HUDEP-2 (cell line): ENCODE measurements at regions not wholly inside any gene's neighbourhood (a gene's known extent, or its start where the extent isn't known, plus 50 kb on each side); places are given as distances from the start of the nearest gene placed in this dataset.
"Not testable (repeated sequence)": the region's sequence is repeated elsewhere in the genome, so short reads cannot be mapped to it uniquely, and the experiment has no call there.

Experiments used
- DNase-seq, 76 experiments: peaks; one replicate each; lab custom pipeline; 2025; ENCODE audit not compliant: unreplicated experiment in 76 of 76; lab: John Stamatoyannopoulos, UW

DNA sequence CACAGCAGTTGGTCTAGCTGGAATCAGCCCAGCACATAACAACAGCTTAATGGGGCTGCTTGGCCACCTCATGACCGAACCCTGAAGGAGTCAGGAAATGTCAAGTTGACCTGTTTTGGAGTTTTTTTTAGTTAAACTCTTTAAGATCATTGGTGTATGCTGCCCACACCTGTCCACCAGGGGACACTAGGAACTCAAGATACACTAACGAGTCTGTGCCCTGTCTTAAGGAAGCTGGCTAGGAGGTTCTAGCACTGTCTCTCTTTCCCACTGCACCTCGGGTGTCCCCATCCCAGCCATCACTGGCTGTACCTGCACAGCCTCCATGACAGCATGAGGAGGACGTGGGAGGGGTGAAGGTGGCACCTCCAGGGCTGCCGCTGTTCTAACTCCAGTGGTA is 364.9 kb upstream of the SOX1 start:
- DNase-seq, result not testable (repeated sequence)
